ENCODE measurements at regions not wholly inside any gene's neighbourhood (a gene's known extent, or its start where the extent isn't known, plus 50 kb on each side); places are given as distances from the start of the nearest gene placed in this dataset.

DNA sequence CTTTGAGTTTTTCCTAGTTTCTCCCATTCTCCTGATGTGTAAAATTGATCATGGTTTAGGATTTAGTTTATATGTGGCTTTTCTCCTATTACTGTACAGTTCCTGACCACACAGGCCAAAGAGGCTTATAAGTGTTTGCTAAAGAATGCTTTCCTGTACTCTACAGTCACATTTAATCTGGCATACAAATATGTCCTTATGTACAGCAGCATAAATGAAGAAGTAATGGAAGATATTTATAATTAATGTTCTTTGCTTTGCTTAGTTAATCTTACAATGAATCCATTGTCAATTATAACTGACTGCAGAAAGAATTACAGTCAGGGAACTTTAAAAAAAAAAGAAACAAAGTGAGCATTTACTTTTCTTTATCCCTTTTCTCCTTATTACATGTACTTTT is 293.9 kb downstream of the KCNC2 start:
- H3K9ac ChIP-seq (ENCODE audit: low read length), result no peak overlapping the region
- no peaks in the 10 kb centered on the region for H3K9me3 ChIP-seq (ENCODE audit: insufficient read depth, low read length)
- no peaks in the 10 kb centered on the region for H3K79me2 ChIP-seq (ENCODE audit: insufficient read depth, low read length)
- H3K27ac ChIP-seq (ENCODE audit: low read depth, low read length), result no peak overlapping the region
- no peaks in the 10 kb centered on the region for H3K36me3 ChIP-seq (ENCODE audit: low read length)
- H3K9me2 ChIP-seq (replicated peaks; ENCODE audit: insufficient read depth, low read length), result no peaks in the 10 kb centered on the region
- no peaks in the 10 kb centered on the region for H4K20me1 ChIP-seq (ENCODE audit: low read depth, low read length)
- no peaks in the 10 kb centered on the region for H3K27me3 ChIP-seq (ENCODE audit: low read length)
- no peak for TF ChIP-seq EZH2phosphoT487 (conservative IDR thresholded peaks at IDR 0.05; ENCODE audit: low read length)
- TF ChIP-seq, protein P1, sequence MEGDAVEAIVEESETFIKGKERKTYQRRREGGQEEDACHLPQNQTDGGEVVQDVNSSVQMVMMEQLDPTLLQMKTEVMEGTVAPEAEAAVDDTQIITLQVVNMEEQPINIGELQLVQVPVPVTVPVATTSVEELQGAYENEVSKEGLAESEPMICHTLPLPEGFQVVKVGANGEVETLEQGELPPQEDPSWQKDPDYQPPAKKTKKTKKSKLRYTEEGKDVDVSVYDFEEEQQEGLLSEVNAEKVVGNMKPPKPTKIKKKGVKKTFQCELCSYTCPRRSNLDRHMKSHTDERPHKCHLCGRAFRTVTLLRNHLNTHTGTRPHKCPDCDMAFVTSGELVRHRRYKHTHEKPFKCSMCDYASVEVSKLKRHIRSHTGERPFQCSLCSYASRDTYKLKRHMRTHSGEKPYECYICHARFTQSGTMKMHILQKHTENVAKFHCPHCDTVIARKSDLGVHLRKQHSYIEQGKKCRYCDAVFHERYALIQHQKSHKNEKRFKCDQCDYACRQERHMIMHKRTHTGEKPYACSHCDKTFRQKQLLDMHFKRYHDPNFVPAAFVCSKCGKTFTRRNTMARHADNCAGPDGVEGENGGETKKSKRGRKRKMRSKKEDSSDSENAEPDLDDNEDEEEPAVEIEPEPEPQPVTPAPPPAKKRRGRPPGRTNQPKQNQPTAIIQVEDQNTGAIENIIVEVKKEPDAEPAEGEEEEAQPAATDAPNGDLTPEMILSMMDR (IDR thresholded peaks at IDR 0.05; ENCODE audit: insufficient read depth, low read length, poor library complexity, severe bottlenecking), result no peak
- H3K4me2 ChIP-seq (ENCODE audit: low read depth, low read length, poor library complexity, severe bottlenecking), result no peak overlapping the region
- no peak overlapping the region for H3K4me3 ChIP-seq (ENCODE audit: insufficient read depth, low read length, poor library complexity, severe bottlenecking)
- H2AFZ ChIP-seq (ENCODE audit: low read depth, low read length, severe bottlenecking), result no peak overlapping the region
- H3F3A ChIP-seq (ENCODE audit: insufficient read depth), result no peaks in the 10 kb centered on the region

DNA sequence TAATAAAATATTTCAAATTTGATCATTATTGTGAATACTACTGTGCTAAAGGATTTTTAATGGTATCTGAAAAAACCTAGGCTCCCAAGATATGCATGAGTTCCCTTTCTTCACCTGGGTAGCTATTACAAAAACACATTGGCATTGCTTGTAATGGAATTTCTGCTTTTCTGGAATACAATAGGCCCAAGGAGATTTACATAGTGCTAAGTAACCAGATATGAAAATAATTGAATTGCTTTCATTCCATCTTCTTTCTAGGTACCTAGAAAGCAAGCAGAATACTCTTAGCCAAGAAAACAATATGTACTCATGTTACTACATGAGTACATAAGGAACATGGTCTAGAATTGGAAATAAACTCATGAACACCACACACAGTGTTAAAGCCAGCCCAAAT is 291.9 kb downstream of the KCNC2 start:
- H4K20me1 ChIP-seq (ENCODE audit: low read depth, low read length), result no peaks in the 10 kb centered on the region
- H3K36me3 ChIP-seq (ENCODE audit: low read length), result no peaks in the 10 kb centered on the region
- TF ChIP-seq, protein P1 (IDR thresholded peaks at IDR 0.05; ENCODE audit: insufficient read depth, low read length, poor library complexity, severe bottlenecking), result no peak
- no peak for TF ChIP-seq EZH2phosphoT487 (conservative IDR thresholded peaks at IDR 0.05; ENCODE audit: low read length)
- no peak overlapping the region for H3K4me3 ChIP-seq (ENCODE audit: insufficient read depth, low read length, poor library complexity, severe bottlenecking)
- H3K27ac ChIP-seq (ENCODE audit: low read depth, low read length), result no peak overlapping the region
- H3K27me3 ChIP-seq (ENCODE audit: low read length), result no peaks in the 10 kb centered on the region
- no peak overlapping the region for H2AFZ ChIP-seq (ENCODE audit: low read depth, low read length, severe bottlenecking)
- no peaks in the 10 kb centered on the region for H3K9me3 ChIP-seq (ENCODE audit: insufficient read depth, low read length)
- no peaks in the 10 kb centered on the region for H3F3A ChIP-seq (ENCODE audit: insufficient read depth)
- H3K9me2 ChIP-seq (replicated peaks; ENCODE audit: insufficient read depth, low read length), result no peaks in the 10 kb centered on the region
- no peak overlapping the region for H3K9ac ChIP-seq (ENCODE audit: low read length)
- H3K79me2 ChIP-seq (ENCODE audit: insufficient read depth, low read length), result no peaks in the 10 kb centered on the region
- no peak overlapping the region for H3K4me2 ChIP-seq (ENCODE audit: low read depth, low read length, poor library complexity, severe bottlenecking)

DNA sequence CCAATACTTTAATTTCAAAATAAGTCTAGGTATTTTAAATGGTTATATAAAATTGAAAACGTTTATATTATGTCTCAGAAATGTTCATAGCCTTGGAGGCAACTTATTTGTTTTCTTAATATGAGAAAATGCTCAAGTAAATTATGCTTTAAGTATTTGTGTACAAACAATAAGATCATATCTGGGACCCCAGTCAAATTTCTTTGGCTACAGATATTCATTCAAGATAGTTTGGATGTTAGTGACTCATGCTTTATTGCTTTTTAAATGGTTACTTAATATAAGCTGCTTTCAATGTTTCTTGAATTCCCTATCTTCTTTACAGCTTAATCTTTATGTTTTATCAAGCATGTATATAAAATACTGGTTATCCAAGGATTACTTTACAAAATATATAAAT is 291.3 kb downstream of the KCNC2 start:
- H4K20me1 ChIP-seq (ENCODE audit: low read depth, low read length), result no peaks in the 10 kb centered on the region
- no peaks in the 10 kb centered on the region for H3K9me2 ChIP-seq (replicated peaks; ENCODE audit: insufficient read depth, low read length)
- no peak overlapping the region for H3K9ac ChIP-seq (ENCODE audit: low read length)
- H3K27ac ChIP-seq (ENCODE audit: low read depth, low read length), result no peak overlapping the region
- no peaks in the 10 kb centered on the region for H3K79me2 ChIP-seq (ENCODE audit: insufficient read depth, low read length)
- no peaks in the 10 kb centered on the region for H3K27me3 ChIP-seq (ENCODE audit: low read length)
- no peak overlapping the region for H3K4me2 ChIP-seq (ENCODE audit: low read depth, low read length, poor library complexity, severe bottlenecking)
- H2AFZ ChIP-seq (ENCODE audit: low read depth, low read length, severe bottlenecking), result no peak overlapping the region
- TF ChIP-seq, protein P1 (IDR thresholded peaks at IDR 0.05; ENCODE audit: insufficient read depth, low read length, poor library complexity, severe bottlenecking), result no peak
- no peak for TF ChIP-seq EZH2phosphoT487 (conservative IDR thresholded peaks at IDR 0.05; ENCODE audit: low read length)
- H3F3A ChIP-seq (ENCODE audit: insufficient read depth), result no peaks in the 10 kb centered on the region
- H3K36me3 ChIP-seq (ENCODE audit: low read length), result no peaks in the 10 kb centered on the region
- H3K9me3 ChIP-seq (ENCODE audit: insufficient read depth, low read length), result no peaks in the 10 kb centered on the region
- no peak overlapping the region for H3K4me3 ChIP-seq (ENCODE audit: insufficient read depth, low read length, poor library complexity, severe bottlenecking)
